Activated CD8-positive, alpha-beta memory T cell treated with anti-CD3 and anti-CD28 coated beads for 1 hour (primary cell): ENCODE measurements at regions not wholly inside any gene's neighbourhood (a gene's known extent, or its start where the extent isn't known, plus 50 kb on each side); places are given as distances from the start of the nearest gene placed in this dataset.

ENCODE experiments used
- DNase-seq, 2 donors: peaks; one replicate each; pipeline ENCODE4 v3.0.0-alpha.2; 2020; ENCODE audit warnings: low read depth in 1 of 2; ENCODE audit errors: extremely low read depth in 1 of 2

DNA sequence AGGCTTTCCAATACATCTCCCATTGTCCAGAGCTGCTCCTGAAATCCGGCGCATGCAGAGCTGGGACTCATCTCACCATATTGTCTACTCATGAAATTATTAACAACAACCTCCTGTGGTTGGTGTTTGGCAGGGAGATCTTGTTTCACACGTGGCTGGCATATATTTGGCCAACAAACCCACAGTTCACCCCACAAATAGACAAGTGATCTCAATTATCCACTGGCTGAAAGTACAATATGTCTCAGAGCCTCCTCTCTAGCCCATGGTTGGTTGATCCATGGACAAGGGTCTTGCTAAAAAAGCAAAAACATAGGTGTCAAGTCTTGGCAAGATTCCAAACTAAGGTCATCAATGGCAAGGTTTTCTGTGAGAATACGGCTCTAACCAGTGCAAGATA is 386.9 kb downstream of the ETS1 start:
- no peak for DNase-seq

DNA sequence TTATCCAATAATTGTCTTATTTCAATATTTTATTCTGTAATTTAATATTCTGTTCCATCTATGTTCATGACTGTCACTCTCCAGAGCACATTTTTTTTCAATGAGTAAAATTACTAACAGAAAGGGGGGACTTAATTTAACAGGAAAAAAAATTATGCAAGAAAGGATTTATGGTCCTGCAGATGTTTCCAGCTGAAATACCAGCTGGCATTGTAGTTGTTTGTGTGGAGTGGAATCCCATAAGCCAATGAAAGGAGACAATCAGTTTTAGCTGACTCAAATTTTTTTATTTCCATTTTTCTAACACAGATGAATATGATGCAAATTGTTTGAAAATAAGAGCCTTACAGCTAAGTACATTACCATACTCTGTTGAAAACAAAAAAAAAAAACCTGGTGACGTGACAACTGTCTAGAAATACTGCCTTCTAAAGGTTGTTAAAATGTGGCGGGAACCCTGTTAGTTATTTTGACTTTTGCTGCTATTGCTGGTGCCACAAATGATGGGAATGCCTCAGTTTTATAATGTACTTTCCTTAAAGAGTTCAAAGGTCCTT is 389.1 kb downstream of the ETS1 start:
- no peak for DNase-seq

DNA sequence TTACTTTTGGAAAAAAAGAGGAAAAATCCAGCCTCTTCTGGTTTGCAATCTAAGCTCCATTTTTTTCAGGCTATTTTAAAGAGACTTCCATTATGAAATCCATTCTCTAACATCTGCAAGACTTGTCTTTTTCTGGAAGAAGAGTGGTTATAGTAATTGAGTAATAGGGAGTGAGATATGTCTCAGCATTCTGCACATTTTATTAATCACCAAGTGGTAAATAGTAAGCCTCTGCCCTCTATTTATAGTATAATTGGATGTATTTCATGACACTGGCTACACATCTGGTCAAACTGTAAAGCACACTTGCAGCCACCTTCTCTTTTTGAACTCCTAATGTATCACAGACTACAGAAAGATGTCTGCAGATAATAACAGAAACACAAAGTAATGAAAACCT is 391.1 kb downstream of the ETS1 start:
- no peak for DNase-seq

DNA sequence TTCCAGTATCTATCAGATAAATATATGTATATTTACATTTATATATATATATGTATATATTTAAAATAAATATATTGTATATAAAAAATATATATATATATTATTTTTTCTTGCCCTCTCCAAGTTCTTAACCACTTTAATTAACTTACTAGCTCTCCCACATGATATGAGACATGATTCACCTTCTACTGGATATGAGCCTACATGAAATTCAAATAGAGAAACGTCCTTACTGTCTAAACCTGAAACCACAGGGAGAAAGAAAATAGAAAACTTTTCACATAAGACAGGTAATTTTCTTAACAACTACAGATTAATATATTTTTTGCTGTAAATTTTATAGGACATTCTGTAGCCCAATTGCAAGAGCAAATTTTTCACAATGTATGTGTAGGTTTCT is 391.6 kb downstream of the ETS1 start:
- DNase-seq, result no peak

DNA sequence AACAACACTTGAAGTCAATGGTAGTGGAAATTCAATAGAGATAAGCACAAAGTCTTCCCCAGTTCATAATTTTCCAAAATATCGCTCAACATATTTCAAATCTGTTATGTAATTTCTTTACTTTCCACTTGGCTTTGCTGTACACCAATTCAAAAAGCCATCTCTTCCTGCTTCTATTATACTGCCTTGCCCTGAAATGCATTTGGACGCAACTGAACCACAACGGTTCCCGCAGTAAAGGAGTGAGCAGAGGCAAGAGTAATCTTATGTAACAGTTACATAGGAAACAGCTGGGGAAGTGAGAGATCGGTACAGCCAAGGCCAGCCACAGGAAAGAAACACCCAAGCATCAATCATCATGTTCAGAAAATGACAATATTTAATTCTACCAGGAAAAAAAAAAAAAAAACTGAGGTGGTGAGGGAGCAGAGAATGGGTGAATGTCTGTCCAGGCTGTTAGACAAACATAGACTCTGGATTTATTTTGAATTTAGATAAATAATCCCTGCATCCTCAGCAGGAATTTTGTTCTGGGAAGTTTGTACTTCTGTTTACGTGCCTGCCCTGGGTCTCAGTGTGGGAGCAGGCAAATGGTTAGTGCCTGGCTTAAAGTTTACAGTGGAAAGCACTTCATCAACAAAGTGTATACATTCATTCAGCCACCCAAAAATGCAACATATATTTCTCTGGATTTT is 392.2 kb downstream of the ETS1 start:
- peak in 1 of 2 donors; percentile 22 for DNase-seq

DNA sequence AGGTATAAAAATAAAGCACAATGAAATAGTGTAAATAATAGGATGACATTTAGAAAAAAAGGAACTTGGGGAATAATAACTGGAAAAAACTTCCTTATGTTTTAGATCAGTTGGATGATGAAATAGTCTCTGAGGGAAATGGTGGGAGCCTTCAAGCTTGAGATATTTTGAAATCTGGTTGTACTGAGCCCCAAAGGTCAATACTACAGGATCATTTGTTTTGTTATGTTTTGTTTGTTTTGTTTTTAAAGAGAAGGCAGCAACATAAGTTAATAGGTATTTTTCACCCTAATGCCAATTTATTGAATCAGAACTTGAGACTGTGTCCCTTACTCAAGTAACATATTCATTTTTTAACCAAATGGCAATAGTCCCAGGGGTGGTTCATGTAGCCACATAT is 393.1 kb downstream of the ETS1 start:
- DNase-seq, result no peak

DNA sequence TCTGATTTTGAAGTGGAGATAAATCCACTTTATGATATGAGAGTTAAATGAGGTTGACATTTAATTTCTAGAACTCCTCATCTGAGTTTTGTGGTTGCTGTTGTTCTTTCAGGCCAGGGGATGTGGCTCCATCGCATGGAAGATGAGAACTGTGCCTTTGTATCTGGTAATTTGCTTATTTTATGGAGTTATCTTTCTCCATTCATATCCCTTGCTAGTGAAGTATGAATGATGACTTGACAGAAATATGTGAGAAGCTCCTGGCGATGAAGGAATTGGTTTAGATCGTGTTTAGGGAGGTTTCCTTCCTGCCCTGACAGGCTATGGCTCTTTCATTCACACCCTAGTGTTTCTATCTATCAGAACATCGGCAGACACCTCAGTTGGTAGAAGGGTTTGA is 393.7 kb downstream of the ETS1 start:
- DNase-seq, result no peak

DNA sequence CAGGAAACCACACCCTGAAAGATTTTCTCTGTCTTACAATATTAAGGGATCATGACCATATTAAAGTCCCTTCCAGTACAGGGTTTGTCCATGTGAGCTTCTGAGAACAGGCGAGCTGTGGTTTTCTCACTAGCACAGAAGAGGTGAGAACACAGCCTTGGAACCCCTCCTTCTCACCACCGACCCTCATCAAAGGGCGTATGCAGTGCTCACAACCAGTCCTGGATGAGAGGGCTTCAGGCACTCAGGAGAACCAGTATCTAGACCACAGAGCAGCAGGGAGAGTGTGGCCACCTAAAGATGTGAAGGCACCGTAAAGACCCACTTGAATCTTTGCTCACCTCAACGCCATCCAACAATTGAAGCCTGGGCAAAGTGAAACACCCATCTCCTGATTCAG is 397.0 kb downstream of the ETS1 start:
- no peak for DNase-seq

DNA sequence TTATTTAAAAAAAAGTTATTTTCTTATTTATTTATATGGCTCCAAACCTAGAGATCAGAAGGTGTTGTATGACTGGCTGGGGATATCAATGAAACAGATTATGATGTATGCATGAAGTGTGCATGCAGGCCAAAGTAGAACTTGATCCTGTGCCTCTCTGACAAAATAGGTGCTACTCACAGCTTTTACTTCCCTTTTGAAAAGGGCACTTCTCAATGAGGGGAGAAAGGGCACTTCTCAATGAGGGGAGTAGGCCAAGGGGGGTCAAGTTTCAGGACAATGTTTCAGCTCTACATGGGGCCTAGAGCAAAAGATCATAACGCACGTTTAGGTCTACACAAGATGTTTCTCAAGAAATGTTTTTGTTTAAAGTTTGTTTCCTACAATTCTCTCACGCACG is 397.5 kb downstream of the ETS1 start:
- DNase-seq, result no peak

DNA sequence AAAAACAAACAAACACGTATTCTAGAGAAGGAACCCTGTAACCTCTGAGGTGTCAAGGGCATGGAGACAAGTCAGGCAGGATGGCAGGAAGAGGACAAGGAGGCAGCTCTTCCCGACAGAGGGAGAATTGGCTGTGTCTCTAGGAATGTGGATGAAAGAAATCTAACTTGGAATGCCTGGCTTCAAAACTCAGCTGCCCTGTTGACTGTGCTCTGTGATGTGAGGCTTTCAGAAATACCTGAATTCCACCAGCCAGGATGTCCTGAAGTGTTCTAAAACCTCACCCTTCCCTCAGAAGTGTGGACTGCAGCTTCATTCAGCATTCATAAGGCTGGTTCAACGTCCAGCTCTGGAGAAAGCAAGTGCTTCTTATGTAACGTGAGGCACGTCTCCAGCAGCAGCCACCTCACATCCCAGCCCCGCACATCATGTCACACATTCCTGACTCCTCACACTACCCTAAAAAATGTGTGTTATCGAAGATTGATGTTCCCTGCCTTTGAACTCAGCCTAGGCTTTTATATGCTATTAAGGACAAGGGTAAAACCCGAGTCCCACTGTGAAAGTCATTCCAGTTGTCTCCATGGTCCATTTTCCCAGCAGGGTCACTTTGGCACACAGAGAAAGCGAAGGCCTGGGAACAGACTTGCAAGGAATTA is 398.9 kb downstream of the ETS1 start:
- DNase-seq, result no peak

DNA sequence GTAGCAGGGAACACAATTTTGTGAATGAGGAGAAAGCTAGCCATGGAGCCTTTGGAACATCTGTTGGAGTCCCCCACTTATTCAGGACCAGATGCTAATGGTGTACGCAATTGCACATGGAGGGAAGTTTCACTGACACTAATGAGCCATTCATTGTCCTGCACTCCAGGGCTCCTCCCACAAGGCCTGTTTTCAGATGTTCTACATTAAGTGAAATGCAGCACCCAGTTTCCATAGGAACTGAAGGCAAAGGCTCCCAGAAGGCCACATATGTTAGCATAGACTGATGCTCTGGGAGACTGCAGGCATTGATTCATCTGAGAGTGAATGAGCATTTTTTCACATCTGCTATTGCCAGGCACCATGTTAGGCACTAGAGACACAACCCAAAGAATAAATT is 399.5 kb downstream of the ETS1 start:
- no peak for DNase-seq

DNA sequence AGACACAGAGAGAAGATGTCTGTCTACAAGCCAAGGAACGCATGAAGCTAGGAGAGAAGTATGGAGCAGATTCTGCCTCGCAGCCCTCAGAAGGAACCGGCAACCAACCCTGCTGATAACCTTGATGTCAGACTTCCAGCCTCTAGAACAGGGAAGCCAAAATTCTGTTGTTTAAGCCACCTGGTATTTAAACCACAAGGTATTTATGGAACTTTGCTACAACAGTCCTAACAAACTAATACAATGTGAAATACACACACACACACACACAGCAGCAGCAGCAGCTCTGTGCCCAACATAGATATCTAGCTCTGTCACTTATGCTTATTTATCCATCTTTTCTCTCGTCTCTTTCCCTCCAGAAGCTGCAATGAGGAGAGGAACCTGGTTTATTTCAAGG is 400.0 kb downstream of the ETS1 start:
- DNase-seq, result no peak

DNA sequence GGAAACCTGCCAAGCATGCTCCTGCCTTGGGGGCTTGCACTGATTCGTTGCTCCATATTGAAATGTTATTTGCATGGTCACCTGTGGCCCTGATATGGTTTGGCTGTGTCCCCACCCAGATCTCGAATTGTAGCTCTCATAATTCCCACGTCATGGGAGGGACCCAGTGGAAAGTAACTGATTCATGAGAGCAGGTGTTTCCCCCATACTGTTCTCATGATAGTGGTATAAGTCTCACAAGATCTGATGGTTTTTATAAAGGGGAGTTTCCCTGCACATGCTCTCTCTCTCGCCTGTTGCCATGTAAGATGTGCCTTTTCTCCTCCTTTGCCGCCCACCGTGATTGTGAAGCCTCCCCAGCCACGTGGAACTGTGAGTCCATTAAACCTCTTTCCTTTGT is 402.4 kb downstream of the ETS1 start:
- no peak for DNase-seq

DNA sequence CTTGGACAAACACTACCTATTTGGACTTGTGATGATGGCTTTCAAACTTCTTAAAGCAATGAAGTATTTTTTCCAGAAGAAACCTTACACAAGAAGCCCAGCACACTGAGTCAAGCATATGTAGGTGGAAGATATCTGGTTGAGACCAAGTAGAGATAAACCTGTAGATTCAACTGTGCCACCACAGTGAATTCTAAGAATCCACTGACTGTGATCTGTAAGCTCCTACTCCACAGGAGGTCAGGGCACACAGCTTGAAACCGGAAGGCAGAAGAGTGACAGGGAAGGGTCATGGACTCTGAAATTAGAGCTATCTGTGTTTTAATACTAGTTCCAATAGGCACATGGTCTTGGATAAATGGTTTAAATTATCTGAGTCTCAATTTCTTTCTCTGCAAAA is 404.5 kb downstream of the ETS1 start:
- DNase-seq, result no peak

DNA sequence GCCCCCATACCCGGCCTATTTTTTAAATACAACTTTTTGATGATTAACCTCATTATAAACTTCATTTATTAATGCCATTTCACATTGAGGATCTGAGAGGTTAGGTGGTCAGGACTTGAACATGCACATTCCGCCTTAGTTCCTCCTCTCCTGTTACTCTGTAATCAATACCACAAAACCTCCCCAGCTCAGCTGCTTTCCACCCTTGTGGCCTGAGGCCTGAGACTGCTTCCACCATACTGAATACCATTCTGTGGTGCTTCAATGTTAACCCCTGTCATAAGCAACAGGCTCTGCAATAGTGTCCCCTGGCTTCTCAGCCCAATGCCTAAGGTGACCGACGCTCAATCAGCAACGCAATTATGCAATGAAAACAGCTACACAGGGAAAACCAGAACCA is 405.4 kb downstream of the ETS1 start:
- no peak for DNase-seq

DNA sequence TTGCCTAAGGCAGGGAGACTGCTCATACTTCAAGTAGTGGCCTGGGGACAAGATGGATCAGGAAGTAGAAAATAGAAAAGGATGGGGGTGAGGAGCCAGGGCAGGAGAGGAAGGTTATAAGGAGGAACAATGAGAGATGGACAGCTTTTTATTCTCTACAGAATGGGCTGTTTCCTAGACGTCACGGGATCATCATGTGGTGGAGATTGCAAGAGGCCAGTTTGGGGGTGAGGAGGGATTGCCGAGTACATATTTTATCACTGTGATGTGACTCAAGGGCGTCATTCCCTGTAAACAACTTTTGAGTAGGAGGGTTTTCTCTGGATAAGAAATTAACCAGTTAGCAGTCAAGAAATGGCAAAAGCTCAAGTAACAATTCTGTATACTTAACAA is 406.3 kb downstream of the ETS1 start:
- DNase-seq, result no peak

DNA sequence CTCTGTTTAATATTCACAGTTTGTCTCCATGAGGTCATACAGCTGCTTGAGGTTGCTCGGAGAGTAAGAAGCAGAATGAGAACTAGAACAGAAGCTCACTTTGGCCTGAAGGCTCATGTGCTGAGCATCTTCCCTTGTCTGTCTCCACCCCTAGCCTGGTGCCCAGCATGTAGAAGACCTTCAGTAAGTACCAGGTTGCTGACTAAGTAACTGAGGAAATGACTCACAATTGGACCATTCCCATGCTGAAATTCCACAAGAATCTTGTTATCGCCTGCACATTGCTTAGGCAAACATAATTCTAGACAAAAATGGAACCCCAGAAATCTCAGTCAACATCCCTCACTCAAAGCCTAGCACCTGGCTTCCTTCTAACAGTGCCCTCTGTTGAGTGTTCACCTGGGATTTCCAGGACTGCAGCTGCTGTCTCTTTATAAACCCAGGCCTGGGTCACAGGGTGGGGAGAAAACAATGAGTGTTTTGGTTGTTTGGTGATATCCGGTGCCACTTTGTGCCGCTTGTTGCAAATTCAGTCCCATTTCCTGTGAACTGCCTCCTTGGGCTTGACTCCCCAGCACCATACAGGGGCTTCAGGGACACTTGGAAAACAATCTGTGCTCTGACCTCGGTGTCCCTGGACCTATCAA is 406.8 kb downstream of the ETS1 start:
- DNase-seq, result no peak

DNA sequence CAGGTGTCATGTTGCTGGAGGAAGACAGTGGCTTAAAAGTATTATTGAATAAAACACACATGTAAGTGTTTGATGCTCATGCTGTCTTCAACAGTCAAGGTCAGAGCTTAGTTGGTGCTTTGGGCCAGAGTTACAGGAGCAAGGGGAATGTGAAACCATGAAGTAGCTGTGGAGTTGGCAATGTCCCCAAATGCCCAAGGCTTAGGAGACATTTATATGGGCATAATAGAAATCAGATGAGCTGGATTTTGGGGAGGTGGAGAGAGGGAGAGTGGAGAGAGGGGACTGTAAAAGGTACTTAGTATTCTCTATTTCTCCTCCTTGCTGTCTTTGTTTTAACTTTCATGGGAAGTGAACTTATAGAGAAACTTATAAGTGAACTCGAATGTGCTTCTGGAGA is 407.8 kb downstream of the ETS1 start:
- no peak for DNase-seq

DNA sequence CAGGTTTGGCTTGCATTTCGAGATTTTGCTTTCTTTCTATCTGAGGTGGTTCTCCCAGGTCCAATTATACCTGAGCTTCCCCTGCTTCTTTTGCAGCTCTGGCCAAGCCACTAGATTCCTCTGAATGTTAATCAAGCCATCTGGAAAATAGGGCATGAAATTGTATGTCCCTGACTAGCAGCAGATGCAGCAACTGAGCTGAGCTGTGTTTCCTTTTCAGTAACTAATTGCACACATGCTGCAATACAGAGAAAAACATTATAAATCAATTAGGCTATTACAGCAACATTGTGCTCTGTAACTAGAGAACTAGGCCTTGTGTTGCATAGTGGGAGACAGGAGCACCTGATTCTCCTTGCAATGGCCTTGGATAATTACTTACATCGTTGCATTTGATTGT is 408.3 kb downstream of the ETS1 start:
- no peak for DNase-seq

DNA sequence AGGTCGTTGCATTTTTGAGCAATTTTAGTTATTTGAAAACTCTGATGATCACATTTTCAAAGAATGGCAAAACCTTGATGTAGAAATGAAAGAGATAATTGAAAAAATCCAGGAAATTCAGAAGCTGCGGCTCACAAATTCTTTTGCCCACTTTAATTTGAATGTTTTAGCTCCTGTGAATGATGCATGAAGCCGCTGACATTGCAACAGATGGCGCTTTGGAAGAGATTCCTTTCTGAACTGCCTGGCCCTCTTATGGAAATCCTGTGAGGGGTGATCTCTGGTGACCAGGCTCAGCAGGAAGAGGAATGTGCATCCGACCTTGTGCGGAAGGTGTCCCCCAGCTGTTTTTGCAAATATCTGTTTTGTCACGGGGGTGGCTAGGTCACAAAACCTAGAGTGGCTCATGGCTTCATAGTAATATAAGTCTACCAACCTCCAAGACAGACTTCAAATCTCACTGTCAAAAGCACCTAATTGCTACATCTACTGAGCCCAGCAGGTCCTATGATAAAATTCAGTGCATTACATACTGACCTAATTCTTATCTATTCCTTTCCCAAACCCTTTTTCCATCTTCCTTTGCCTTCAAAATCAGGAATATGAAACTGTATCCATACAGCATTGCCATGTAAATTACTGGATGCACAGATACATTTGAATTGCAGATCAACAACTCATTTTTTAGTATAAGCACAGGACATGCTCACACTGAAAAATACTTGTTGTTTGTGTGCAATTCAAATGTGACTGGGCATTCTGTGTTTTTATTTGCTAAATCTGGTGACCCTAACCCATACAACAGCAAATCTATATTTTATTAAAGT is 412.7 kb downstream of the ETS1 start:
- DNase-seq, result no peak
